ENCODE measurements at regions not wholly inside any gene's neighbourhood (a gene's known extent, or its start where the extent isn't known, plus 50 kb on each side); places are given as distances from the start of the nearest gene placed in this dataset.

GRCh38 chr9:117974108-117974507 is 269.9 kb downstream of the TLR4 start:
- TF ChIP-seq GABPA (IDR thresholded peaks at IDR 0.05; ENCODE audit: low read depth) (no peak), SPI1 (IDR thresholded peaks at IDR 0.05; ENCODE audit: borderline replicate concordance, low read depth) (no peak), POLR2AphosphoS5 (IDR thresholded peaks at IDR 0.05; ENCODE audit: low read depth) (no peak), CTCF (IDR thresholded peaks at IDR 0.05; ENCODE audit: insufficient read depth, low read length) (no peak)
- TF ChIP-seq, protein P1, sequence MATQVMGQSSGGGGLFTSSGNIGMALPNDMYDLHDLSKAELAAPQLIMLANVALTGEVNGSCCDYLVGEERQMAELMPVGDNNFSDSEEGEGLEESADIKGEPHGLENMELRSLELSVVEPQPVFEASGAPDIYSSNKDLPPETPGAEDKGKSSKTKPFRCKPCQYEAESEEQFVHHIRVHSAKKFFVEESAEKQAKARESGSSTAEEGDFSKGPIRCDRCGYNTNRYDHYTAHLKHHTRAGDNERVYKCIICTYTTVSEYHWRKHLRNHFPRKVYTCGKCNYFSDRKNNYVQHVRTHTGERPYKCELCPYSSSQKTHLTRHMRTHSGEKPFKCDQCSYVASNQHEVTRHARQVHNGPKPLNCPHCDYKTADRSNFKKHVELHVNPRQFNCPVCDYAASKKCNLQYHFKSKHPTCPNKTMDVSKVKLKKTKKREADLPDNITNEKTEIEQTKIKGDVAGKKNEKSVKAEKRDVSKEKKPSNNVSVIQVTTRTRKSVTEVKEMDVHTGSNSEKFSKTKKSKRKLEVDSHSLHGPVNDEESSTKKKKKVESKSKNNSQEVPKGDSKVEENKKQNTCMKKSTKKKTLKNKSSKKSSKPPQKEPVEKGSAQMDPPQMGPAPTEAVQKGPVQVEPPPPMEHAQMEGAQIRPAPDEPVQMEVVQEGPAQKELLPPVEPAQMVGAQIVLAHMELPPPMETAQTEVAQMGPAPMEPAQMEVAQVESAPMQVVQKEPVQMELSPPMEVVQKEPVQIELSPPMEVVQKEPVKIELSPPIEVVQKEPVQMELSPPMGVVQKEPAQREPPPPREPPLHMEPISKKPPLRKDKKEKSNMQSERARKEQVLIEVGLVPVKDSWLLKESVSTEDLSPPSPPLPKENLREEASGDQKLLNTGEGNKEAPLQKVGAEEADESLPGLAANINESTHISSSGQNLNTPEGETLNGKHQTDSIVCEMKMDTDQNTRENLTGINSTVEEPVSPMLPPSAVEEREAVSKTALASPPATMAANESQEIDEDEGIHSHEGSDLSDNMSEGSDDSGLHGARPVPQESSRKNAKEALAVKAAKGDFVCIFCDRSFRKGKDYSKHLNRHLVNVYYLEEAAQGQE (IDR thresholded peaks at IDR 0.05; ENCODE audit: insufficient replicate concordance, low read depth): no peak
- no peak overlapping the region for H3K27ac ChIP-seq (replicated peaks)
- H3K27me3 ChIP-seq (ENCODE audit: insufficient read depth, poor library complexity, severe bottlenecking): no peaks in the 10 kb centered on the region
- H3K4me3 ChIP-seq (replicated peaks; ENCODE audit: insufficient read depth, low read length): no peak overlapping the region
- no peak for DNase-seq (ENCODE audit: low read depth in 1 of 2, low spot score in 1 of 2)

- H3K4me3 ChIP-seq (replicated peaks; ENCODE audit: insufficient read depth, low read length): no peak overlapping the region
- no peak for DNase-seq (ENCODE audit: low read depth in 1 of 2, low spot score in 1 of 2)
- no peak for TF ChIP-seq POLR2AphosphoS5 (IDR thresholded peaks at IDR 0.05; ENCODE audit: low read depth)
- TF ChIP-seq, protein P1 (IDR thresholded peaks at IDR 0.05; ENCODE audit: insufficient replicate concordance, low read depth): no peak
These were observed 275.7 kb downstream of the TLR4 start for GRCh38 chr9:117979914-117980313.

GRCh38 chr9:117987945-117988344 is 283.7 kb downstream of the TLR4 start:
- no peak for TF ChIP-seq CTCF (IDR thresholded peaks at IDR 0.05; ENCODE audit: insufficient read depth, low read length)
- no peak for TF ChIP-seq POLR2AphosphoS5 (IDR thresholded peaks at IDR 0.05; ENCODE audit: low read depth)
- TF ChIP-seq SPI1 (IDR thresholded peaks at IDR 0.05; ENCODE audit: borderline replicate concordance, low read depth): no peak
- no peak for TF ChIP-seq GABPA (IDR thresholded peaks at IDR 0.05; ENCODE audit: low read depth)
- TF ChIP-seq, protein P1 (IDR thresholded peaks at IDR 0.05; ENCODE audit: insufficient replicate concordance, low read depth): no peak
- Histone ChIP-seq H3K27ac (replicated peaks) (no peak overlapping the region), H3K4me3 (replicated peaks; ENCODE audit: insufficient read depth, low read length) (no peak overlapping the region), H3K27me3 (ENCODE audit: insufficient read depth, poor library complexity, severe bottlenecking) (no peaks in the 10 kb centered on the region)
- DNase-seq (ENCODE audit: low read depth in 1 of 2, low spot score in 1 of 2): no peak

More at GRCh38 chr9:117979914-117980313, 275.7 kb downstream of the TLR4 start:
- Histone ChIP-seq H3K27me3 (ENCODE audit: insufficient read depth, poor library complexity, severe bottlenecking) (no peaks in the 10 kb centered on the region), H3K27ac (replicated peaks) (no peak overlapping the region)

- H3K27me3 ChIP-seq (ENCODE audit: insufficient read depth, poor library complexity, severe bottlenecking): no peaks in the 10 kb centered on the region
- H3K27ac ChIP-seq (replicated peaks): no peak overlapping the region
- H3K4me3 ChIP-seq (replicated peaks; ENCODE audit: insufficient read depth, low read length): no peak overlapping the region
- no peak for TF ChIP-seq GABPA (IDR thresholded peaks at IDR 0.05; ENCODE audit: low read depth)
- TF ChIP-seq, protein P1 (IDR thresholded peaks at IDR 0.05; ENCODE audit: insufficient replicate concordance, low read depth): no peak
- TF ChIP-seq POLR2AphosphoS5 (IDR thresholded peaks at IDR 0.05; ENCODE audit: low read depth): no peak
- TF ChIP-seq SPI1 (IDR thresholded peaks at IDR 0.05; ENCODE audit: borderline replicate concordance, low read depth): no peak
- TF ChIP-seq CTCF (IDR thresholded peaks at IDR 0.05; ENCODE audit: insufficient read depth, low read length): no peak
- no peak for DNase-seq (ENCODE audit: low read depth in 1 of 2, low spot score in 1 of 2)
These were observed 287.8 kb downstream of the TLR4 start for GRCh38 chr9:117992006-117992405.

All from HL-60 (cell line).